ENCODE measurements at regions not wholly inside any gene's neighbourhood (a gene's known extent, or its start where the extent isn't known, plus 50 kb on each side); places are given as distances from the start of the nearest gene placed in this dataset.
"Not testable (repeated sequence)": the region's sequence is repeated elsewhere in the genome, so short reads cannot be mapped to it uniquely, and the experiment has no call there.

- DNase-seq (ENCODE audit: low spot score), result no peak
- ChIA-PET POLR2A (ENCODE audit: low non-redundant PET) (no interaction called here), CTCF (no interaction called here)
- TF ChIP-seq, protein P1, sequence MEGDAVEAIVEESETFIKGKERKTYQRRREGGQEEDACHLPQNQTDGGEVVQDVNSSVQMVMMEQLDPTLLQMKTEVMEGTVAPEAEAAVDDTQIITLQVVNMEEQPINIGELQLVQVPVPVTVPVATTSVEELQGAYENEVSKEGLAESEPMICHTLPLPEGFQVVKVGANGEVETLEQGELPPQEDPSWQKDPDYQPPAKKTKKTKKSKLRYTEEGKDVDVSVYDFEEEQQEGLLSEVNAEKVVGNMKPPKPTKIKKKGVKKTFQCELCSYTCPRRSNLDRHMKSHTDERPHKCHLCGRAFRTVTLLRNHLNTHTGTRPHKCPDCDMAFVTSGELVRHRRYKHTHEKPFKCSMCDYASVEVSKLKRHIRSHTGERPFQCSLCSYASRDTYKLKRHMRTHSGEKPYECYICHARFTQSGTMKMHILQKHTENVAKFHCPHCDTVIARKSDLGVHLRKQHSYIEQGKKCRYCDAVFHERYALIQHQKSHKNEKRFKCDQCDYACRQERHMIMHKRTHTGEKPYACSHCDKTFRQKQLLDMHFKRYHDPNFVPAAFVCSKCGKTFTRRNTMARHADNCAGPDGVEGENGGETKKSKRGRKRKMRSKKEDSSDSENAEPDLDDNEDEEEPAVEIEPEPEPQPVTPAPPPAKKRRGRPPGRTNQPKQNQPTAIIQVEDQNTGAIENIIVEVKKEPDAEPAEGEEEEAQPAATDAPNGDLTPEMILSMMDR (conservative IDR thresholded peaks at IDR 0.05; ENCODE audit: low read depth), result no peak
- no peak overlapping the region for H3K27ac ChIP-seq
Measured at GRCh38 chr3:177350121-177350520, 152.8 kb upstream of the TBL1XR1 start.

DNA sequence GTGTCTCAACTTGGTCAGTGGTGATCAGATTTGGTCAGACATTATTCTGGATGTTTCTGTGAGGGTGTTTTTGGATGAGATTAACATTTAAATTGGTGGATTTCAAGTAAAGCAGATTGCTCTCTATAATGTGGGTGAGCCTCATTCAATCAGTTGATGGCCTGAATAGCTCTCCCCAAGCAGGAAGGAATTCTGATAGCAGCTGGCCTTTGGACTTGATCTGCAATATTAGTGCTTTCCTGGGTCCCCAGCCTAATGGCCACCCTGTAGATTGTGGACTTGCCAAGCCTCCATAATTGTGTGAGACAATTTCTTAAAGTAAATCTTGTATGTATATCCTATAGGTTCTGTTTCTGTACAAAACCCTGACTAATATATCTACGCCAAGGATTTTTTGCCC is 153.9 kb upstream of the TBL1XR1 start:
- DNase-seq (ENCODE audit: low spot score), result no peak
- ChIA-PET CTCF (no interaction called here), POLR2A (ENCODE audit: low non-redundant PET) (no interaction called here)
- TF ChIP-seq, protein P1 (conservative IDR thresholded peaks at IDR 0.05; ENCODE audit: low read depth), result no peak
- H3K27ac ChIP-seq, result no peak overlapping the region

- TF ChIP-seq, protein P1 (conservative IDR thresholded peaks at IDR 0.05; ENCODE audit: low read depth), result no peak
- POLR2A ChIA-PET (ENCODE audit: low non-redundant PET), result no interaction called here
- no peak for DNase-seq (ENCODE audit: low spot score)
- no peak overlapping the region for H3K27ac ChIP-seq
- CTCF ChIA-PET, result no interaction called here
Measured at GRCh38 chr3:177351757-177352158, 154.5 kb upstream of the TBL1XR1 start.

GRCh38 chr3:177352424-177352823 is 155.1 kb upstream of the TBL1XR1 start:
- CTCF ChIA-PET, result no interaction called here
- POLR2A ChIA-PET (ENCODE audit: low non-redundant PET), result no interaction called here
- no peak for DNase-seq (ENCODE audit: low spot score)
- TF ChIP-seq, protein P1 (conservative IDR thresholded peaks at IDR 0.05; ENCODE audit: low read depth), result no peak
- no peak overlapping the region for H3K27ac ChIP-seq

- no peak for DNase-seq (ENCODE audit: low spot score)
- POLR2A ChIA-PET (ENCODE audit: low non-redundant PET), result no interaction called here
- no peak overlapping the region for H3K27ac ChIP-seq
Measured at GRCh38 chr3:177353140-177353539, 155.9 kb upstream of the TBL1XR1 start.

DNA sequence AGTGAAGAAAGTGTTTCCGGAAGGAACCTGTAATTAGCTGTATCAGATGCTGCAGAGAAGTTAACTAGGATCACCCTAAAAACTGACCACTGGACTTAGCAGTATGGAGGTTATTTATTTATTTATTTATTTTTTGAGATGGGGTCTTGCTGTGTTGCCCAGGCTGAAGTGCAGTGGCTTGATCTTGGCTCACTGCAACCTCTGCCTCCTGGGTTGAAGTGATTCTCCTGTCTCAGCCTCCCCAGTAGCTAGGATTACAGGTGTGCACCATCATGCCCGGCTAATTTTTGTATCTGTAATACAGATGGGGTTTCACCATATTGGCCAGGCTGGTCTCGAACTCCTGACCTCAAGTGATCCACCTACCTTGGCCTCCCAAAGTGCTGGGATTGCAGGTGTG is 156.6 kb upstream of the TBL1XR1 start:
- H3K27ac ChIP-seq; DNase-seq (ENCODE audit: low spot score); POLR2A ChIA-PET (ENCODE audit: low non-redundant PET); CTCF ChIA-PET: not testable (repeated sequence)

More at GRCh38 chr3:177353140-177353539, 155.9 kb upstream of the TBL1XR1 start:
- CTCF ChIA-PET, result no interaction called here
- TF ChIP-seq, protein P1 (conservative IDR thresholded peaks at IDR 0.05; ENCODE audit: low read depth), result no peak

DNA sequence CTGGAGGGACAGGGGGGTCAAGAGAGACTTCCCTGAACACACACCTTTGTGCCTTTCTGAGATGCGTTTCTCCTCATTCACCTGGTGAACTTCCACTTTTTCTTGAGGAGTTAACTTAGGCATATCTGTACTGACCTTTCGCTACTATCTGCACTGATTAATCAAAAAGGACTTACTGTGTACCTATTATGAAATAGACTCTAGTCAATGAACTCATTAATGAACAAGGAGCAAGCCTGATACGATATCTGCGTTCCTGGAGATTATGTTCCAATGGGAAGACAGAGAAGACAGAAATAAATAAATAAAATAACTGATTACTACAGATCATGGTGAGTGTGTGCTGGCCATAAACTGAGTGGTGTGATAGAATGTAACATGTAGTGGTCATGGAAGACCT is 157.2 kb upstream of the TBL1XR1 start:
- ChIA-PET CTCF (no interaction called here), POLR2A (ENCODE audit: low non-redundant PET) (no interaction called here)
- DNase-seq (ENCODE audit: low spot score), result no peak
- TF ChIP-seq, protein P1 (conservative IDR thresholded peaks at IDR 0.05; ENCODE audit: low read depth), result no peak
- no peak overlapping the region for H3K27ac ChIP-seq

Measured in RWPE1 (cell line).